OCI-LY3 (cell line): ENCODE measurements at regions not wholly inside any gene's neighbourhood (a gene's known extent, or its start where the extent isn't known, plus 50 kb on each side); places are given as distances from the start of the nearest gene placed in this dataset.

Experiments
- H2AFZ ChIP-seq: fragments of 200-600, 300-600 bp; shearing (Covaris generic); 2 replicates; pipeline ENCODE4 v1.6.0; 2014; ENCODE audit warnings: antibody characterized with exemption, low read depth, low read length
- H3K27ac ChIP-seq: fragments of 200-600, 300-600 bp; sonication (generic); 2 replicates; pipeline ENCODE4 v1.5.1; 2014; ENCODE audit warnings: mild to moderate bottlenecking, low read length, moderate library complexity, mixed read lengths
- H3K27me3 ChIP-seq: fragments of 200-600, 300-600 bp; sonication (generic); 2 replicates; pipeline ENCODE4 v1.6.1; 2014; ENCODE audit warnings: low read depth, low read length, mixed read lengths
- H3K36me3 ChIP-seq: fragments of 200-600, 300-600 bp; sonication (generic); replicated peaks from 2 replicates; pipeline ENCODE3; 2014; ENCODE audit warnings: low read depth, low read length, mixed read lengths
- H3K4me1 ChIP-seq: fragments of 300-600, 200-600 bp; sonication (generic); 2 replicates; pipeline ENCODE4 v1.6.1; 2014; ENCODE audit warnings: low read length, mixed read lengths
- H3K4me2 ChIP-seq: fragments of 200-600, 300-600 bp; sonication (generic); 2 replicates; pipeline ENCODE4 v1.6.1; 2014; ENCODE audit warnings: low read length, mixed read lengths
- H3K4me3 ChIP-seq: fragments of 300-600, 200-600 bp; sonication (generic); 2 replicates; pipeline ENCODE4 v1.5.1; 2014; ENCODE audit warnings: antibody characterized with exemption, mild to moderate bottlenecking, low read length, moderate library complexity
- H3K79me2 ChIP-seq: fragments of 300-600, 200-600 bp; shearing (Covaris generic); 2 replicates; pipeline ENCODE4 v1.6.1; 2014; ENCODE audit warnings: mild to moderate bottlenecking, low read length, mixed read lengths
- H3K9ac ChIP-seq: fragments of 300-600, 200-600 bp; shearing (Covaris generic); 2 replicates; pipeline ENCODE4 v1.6.0; 2014; ENCODE audit warnings: mild to moderate bottlenecking, low read length, moderate library complexity
- H3K9me3 ChIP-seq: fragments of 200-600, 300-600 bp; shearing (Covaris generic); 2 replicates; pipeline ENCODE4 v1.6.1; 2014; ENCODE audit warnings: low read length, mixed read lengths; ENCODE audit not compliant: insufficient read depth
- H4K20me1 ChIP-seq: fragments of 200-600, 300-600 bp; sonication (generic); 2 replicates; pipeline ENCODE4 v1.6.1; 2016; ENCODE audit warnings: low read length, mixed read lengths; ENCODE audit not compliant: insufficient read depth
- EZH2phosphoT487 ChIP-seq: fragments of 200-600 bp; shearing (Covaris generic); IDR thresholded peaks from 2 replicates; pipeline ENCODE4 v1.6.1; 2018; ENCODE audit warnings: antibody characterized with exemption, mixed run types, low read depth
- TF ChIP-seq, protein P1 (sequence below): fragments of 200-600, 300-600 bp; sonication (generic); IDR thresholded peaks from 2 replicates; pipeline ENCODE4 v1.5.1; 2014; ENCODE audit warnings: antibody characterized with exemption, low read length, low read depth

DNA sequence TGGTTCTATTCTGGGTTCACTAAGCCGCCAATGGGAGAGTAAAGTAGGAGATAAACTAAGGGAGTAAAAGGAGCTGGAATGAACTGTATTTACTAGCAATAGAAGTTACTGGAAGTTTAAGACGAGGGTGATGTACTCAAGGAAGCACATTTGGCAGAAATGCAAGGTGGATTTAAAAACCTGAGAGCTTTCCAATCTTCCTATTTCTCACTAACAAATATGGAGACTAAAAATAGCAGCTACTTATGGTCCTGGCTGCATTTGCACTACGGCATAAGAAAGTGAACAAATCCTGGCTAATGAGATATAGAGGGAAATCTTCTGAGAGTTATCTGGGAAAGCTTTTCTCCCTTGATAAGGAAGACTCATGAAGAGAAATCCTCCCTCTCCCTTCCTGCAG, 153.4 kb downstream of the TMEM161B start:
- TF ChIP-seq, protein P1, sequence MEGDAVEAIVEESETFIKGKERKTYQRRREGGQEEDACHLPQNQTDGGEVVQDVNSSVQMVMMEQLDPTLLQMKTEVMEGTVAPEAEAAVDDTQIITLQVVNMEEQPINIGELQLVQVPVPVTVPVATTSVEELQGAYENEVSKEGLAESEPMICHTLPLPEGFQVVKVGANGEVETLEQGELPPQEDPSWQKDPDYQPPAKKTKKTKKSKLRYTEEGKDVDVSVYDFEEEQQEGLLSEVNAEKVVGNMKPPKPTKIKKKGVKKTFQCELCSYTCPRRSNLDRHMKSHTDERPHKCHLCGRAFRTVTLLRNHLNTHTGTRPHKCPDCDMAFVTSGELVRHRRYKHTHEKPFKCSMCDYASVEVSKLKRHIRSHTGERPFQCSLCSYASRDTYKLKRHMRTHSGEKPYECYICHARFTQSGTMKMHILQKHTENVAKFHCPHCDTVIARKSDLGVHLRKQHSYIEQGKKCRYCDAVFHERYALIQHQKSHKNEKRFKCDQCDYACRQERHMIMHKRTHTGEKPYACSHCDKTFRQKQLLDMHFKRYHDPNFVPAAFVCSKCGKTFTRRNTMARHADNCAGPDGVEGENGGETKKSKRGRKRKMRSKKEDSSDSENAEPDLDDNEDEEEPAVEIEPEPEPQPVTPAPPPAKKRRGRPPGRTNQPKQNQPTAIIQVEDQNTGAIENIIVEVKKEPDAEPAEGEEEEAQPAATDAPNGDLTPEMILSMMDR = no peak
- no peak for TF ChIP-seq EZH2phosphoT487
- no peaks in the 10 kb centered on the region for H3K36me3 ChIP-seq
- H3K9ac ChIP-seq = no peak overlapping the region
- no peak overlapping the region for H3K4me2 ChIP-seq
- H3K79me2 ChIP-seq = no peaks in the 10 kb centered on the region
- H3K4me1 ChIP-seq = no peaks in the 10 kb centered on the region
- no peak overlapping the region for H3K4me3 ChIP-seq
- H2AFZ ChIP-seq = no peak overlapping the region
- H3K27ac ChIP-seq = no peak overlapping the region
- H4K20me1 ChIP-seq = no peaks in the 10 kb centered on the region
- no peaks in the 10 kb centered on the region for H3K27me3 ChIP-seq
- H3K9me3 ChIP-seq = no peaks in the 10 kb centered on the region

DNA sequence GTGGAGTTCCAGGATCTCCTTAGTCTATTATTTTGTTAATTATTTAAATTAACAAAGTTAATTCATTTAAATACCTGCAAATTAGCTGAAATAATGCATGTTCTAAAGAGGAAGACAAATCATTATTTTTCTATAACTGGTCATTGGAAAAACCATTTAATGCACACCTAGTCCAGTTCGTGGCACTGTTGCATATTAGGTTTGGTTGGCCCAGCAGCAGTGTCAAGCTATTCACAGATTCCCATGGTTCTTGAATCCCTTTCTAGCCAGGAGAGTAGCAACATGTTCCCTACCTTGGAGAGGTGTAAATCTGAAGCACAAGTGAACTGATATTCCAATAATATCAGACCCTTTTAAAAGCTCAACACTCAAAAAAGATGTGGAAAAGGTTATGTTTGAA, 155.2 kb downstream of the TMEM161B start:
- no peaks in the 10 kb centered on the region for H4K20me1 ChIP-seq
- H3K27ac ChIP-seq = no peak overlapping the region
- no peaks in the 10 kb centered on the region for H3K27me3 ChIP-seq
- H2AFZ ChIP-seq = no peak overlapping the region
- no peak overlapping the region for H3K9ac ChIP-seq
- no peak overlapping the region for H3K4me3 ChIP-seq
- TF ChIP-seq, protein P1 = no peak
- no peak for TF ChIP-seq EZH2phosphoT487
- no peaks in the 10 kb centered on the region for H3K36me3 ChIP-seq
- no peaks in the 10 kb centered on the region for H3K4me1 ChIP-seq
- no peak overlapping the region for H3K4me2 ChIP-seq
- no peaks in the 10 kb centered on the region for H3K79me2 ChIP-seq
- H3K9me3 ChIP-seq = no peaks in the 10 kb centered on the region

DNA sequence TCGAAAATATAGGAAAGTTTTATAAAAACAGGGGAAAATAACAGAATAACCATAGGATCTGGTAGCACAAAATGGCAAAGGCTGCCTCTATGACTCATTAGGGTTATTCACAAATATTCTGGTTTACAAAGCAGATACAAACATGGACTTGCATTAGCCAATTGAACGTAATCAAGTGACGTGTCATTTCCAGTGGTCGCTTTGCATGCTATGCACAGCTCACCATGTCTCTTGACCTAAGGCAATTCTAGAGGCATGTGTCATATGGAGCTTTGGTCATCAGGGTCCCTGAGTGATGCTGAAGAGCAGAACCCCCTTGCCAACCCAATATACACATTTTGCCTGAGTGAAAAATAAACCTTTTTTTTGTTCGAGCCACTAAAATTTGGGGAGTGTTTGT, 158.8 kb downstream of the TMEM161B start:
- no peaks in the 10 kb centered on the region for H3K27me3 ChIP-seq
- H2AFZ ChIP-seq = no peak overlapping the region
- H3K36me3 ChIP-seq = no peaks in the 10 kb centered on the region
- H3K4me2 ChIP-seq = no peak overlapping the region
- no peak overlapping the region for H3K9ac ChIP-seq
- H3K9me3 ChIP-seq = no peaks in the 10 kb centered on the region
- no peaks in the 10 kb centered on the region for H3K79me2 ChIP-seq
- H3K4me3 ChIP-seq = no peak overlapping the region
- H3K4me1 ChIP-seq = no peaks in the 10 kb centered on the region
- no peak overlapping the region for H3K27ac ChIP-seq
- H4K20me1 ChIP-seq = no peaks in the 10 kb centered on the region
- TF ChIP-seq EZH2phosphoT487 = no peak
- TF ChIP-seq, protein P1 = no peak

DNA sequence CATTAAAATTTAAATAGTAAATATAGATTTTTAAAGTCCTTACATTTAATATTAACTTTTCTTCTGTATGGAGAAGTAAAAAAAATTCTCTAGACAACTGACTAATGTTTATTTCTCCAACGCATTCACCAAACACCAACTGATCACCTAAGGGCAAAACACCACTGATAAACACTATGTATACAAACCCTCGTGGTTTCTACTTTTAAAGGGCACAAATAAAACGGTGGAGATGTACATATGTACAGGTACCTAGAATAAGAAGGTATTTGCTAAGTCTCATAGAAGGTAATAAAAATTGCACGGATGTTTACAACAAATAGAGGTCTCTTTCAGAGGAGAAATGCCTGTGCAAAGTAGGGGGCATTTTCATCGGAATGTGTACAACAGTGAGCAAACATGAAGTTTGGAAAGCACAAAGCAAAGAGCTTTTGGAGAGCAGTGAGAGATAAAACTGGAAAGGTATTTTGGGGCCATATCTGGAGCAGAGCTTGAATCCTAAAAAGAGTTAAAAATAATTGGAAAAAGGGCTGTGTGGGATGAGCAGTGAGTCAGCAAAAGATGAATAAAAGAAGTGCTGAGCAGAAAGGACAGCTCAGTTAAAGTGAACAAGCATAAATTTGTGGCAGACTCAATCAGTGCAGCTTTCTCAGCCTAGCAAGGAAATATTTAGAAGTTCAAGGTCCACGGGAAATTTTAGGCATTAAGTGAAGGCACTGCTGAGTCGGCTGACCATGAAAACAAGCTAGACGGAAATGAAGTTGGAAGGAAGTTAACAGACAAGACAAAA, 160.0 kb downstream of the TMEM161B start:
- no peaks in the 10 kb centered on the region for H3K4me1 ChIP-seq
- H3K27me3 ChIP-seq = no peaks in the 10 kb centered on the region
- TF ChIP-seq EZH2phosphoT487 = no peak
- H2AFZ ChIP-seq = no peak overlapping the region
- H4K20me1 ChIP-seq = no peaks in the 10 kb centered on the region
- no peak overlapping the region for H3K9ac ChIP-seq
- H3K36me3 ChIP-seq = no peaks in the 10 kb centered on the region
- H3K27ac ChIP-seq = no peak overlapping the region
- no peaks in the 10 kb centered on the region for H3K9me3 ChIP-seq
- H3K4me3 ChIP-seq = no peak overlapping the region
- H3K4me2 ChIP-seq = no peak overlapping the region
- H3K79me2 ChIP-seq = no peaks in the 10 kb centered on the region
